Keratinocyte (primary cell): ENCODE measurements at regions not wholly inside any gene's neighbourhood (a gene's known extent, or its start where the extent isn't known, plus 50 kb on each side); places are given as distances from the start of the nearest gene placed in this dataset.

Source experiments
- DNase-seq: peaks from one replicate; pipeline ENCODE4 v3.0.0-alpha.2; 2011; ENCODE audit warnings: low read depth, missing footprints, low spot score
- FAIRE-seq: peaks from 2 replicates; lab custom pipeline; 2011; peaks lifted over from hg19 to GRCh38; lab: Jason Lieb, UNC
- H2AFZ ChIP-seq: 2 replicates; pipeline ENCODE4 v1.6.0; 2012; ENCODE audit warnings: low read length, control low read depth, inconsistent platforms; ENCODE audit not compliant: control insufficient read depth
- H3K27ac ChIP-seq: 2 replicates; pipeline ENCODE4 v1.5.1; 2011; ENCODE audit warnings: low read length; ENCODE audit not compliant: control insufficient read depth, insufficient read depth
- H3K27me3 ChIP-seq: 3 replicates; pipeline ENCODE4 v1.6.0; 2011; ENCODE audit warnings: low read length; ENCODE audit not compliant: control insufficient read depth, insufficient read depth; ENCODE audit errors: extremely low read depth
- H3K36me3 ChIP-seq, 2 experiments: 2 replicates in 1 of 2; 3 replicates in 1 of 2; pipeline ENCODE4 v1.5.1; 2011; ENCODE audit warnings: low read length in 2 of 2, mild to moderate bottlenecking in 1 of 2; ENCODE audit not compliant: control insufficient read depth in 2 of 2, insufficient read depth in 2 of 2; ENCODE audit errors: extremely low read depth in 1 of 2
- H3K4me1 ChIP-seq: 3 replicates; pipeline ENCODE4 v1.5.1; 2011; ENCODE audit warnings: low read length; ENCODE audit not compliant: control insufficient read depth, insufficient read depth; ENCODE audit errors: extremely low read depth
- H3K4me2 ChIP-seq: 3 replicates; pipeline ENCODE4 v1.6.0; 2011; ENCODE audit warnings: low read depth, low read length; ENCODE audit not compliant: control insufficient read depth, insufficient read depth; ENCODE audit errors: extremely low read depth
- H3K4me3 ChIP-seq, 3 experiments: fragments of 200-600 bp in 1 of 3; sonication (generic) in 1 of 3; 2 replicates in 2 of 3; 3 replicates in 1 of 3; pipeline ENCODE4 v1.5.1; 2011 to 2016; ENCODE audit warnings: low read length in 3 of 3, mild to moderate bottlenecking in 3 of 3, control low read depth in 2 of 3, inconsistent platforms in 1 of 3, low read depth in 1 of 3, mixed read lengths in 1 of 3, mixed run types in 1 of 3, moderate library complexity in 1 of 3; ENCODE audit not compliant: control insufficient read depth in 2 of 3, insufficient read depth in 2 of 3; ENCODE audit errors: extremely low read depth in 1 of 3
- H3K79me2 ChIP-seq: 2 replicates; pipeline ENCODE4 v1.6.0; 2012; ENCODE audit warnings: low read length; ENCODE audit not compliant: control insufficient read depth, insufficient read depth
- H3K9ac ChIP-seq: 3 replicates; pipeline ENCODE4 v1.6.0; 2011; ENCODE audit warnings: low read length; ENCODE audit not compliant: control insufficient read depth, insufficient read depth; ENCODE audit errors: extremely low read depth
- H3K9me1 ChIP-seq: 3 replicates; pipeline ENCODE4 v1.6.0; 2011; ENCODE audit warnings: low read length; ENCODE audit not compliant: control insufficient read depth, insufficient read depth; ENCODE audit errors: extremely low read depth
- H3K9me3 ChIP-seq: 2 replicates; pipeline ENCODE4 v1.5.1; 2012; ENCODE audit warnings: low read depth, low read length; ENCODE audit not compliant: control insufficient read depth
- H4K20me1 ChIP-seq: 3 replicates; pipeline ENCODE4 v1.6.0; 2011; ENCODE audit warnings: low read length; ENCODE audit not compliant: control insufficient read depth, insufficient read depth; ENCODE audit errors: extremely low read depth
- CTCF ChIP-seq, 3 experiments: IDR thresholded peaks in 1 of 3; conservative IDR thresholded peaks in 1 of 3; optimal IDR thresholded peaks in 1 of 3; 2 replicates in 2 of 3; 3 replicates in 1 of 3; pipeline versions ENCODE3 to v1.5.1; 2011; ENCODE audit warnings: low read length in 3 of 3, mild to moderate bottlenecking in 3 of 3, moderate library complexity in 2 of 3, control low read depth in 1 of 3, inconsistent platforms in 1 of 3; ENCODE audit not compliant: insufficient read depth in 2 of 3; ENCODE audit errors: extremely low read depth in 1 of 3
- EZH2 ChIP-seq: IDR thresholded peaks from one replicate; pipeline ENCODE4 v1.6.1; 2012; ENCODE audit warnings: inconsistent platforms, mild to moderate bottlenecking, low read length, moderate library complexity
- dilution Hi-C: fragments of 300-500 bp; cut with MboI; formaldehyde crosslinking; loops from one replicate; pipeline ENCODE4 v1.7.0; 2020; ENCODE audit warnings: low sequenced_read_pairs; ENCODE audit not compliant: extremely low pct_ligation_motif_present

GRCh38 chr4:116726523-116726922 lies 358.9 kb downstream of the TRAM1L1 start:
- Histone ChIP-seq H3K4me1 (no peaks in the 10 kb centered on the region), H3K4me3 (no peak overlapping the region), H2AFZ (no peak overlapping the region), H3K79me2 (no peaks in the 10 kb centered on the region), H3K27ac (no peak overlapping the region), H3K27me3 (no peaks in the 10 kb centered on the region), H4K20me1 (no peaks in the 10 kb centered on the region), H3K9me3 (no peaks in the 10 kb centered on the region), H3K9ac (no peak overlapping the region), H3K4me2 (no peak overlapping the region), H3K36me3 (no peaks in the 10 kb centered on the region), H3K9me1 (no peaks in the 10 kb centered on the region)
- DNase-seq (no peak), FAIRE-seq (no peak)
- TF ChIP-seq EZH2 (no peak), CTCF (optimal IDR thresholded peaks at IDR 0.05 in 1 of 3, IDR thresholded peaks at IDR 0.05 in 1 of 3, conservative IDR thresholded peaks at IDR 0.05 in 1 of 3; ENCODE audit: extremely low read depth in 1 of 3, insufficient read depth in 2 of 3, low read length in 3 of 3) (no peak)
- dilution Hi-C loops = no loop called here

- no peaks in the 10 kb centered on the region for H3K9me3 ChIP-seq
- H3K4me1 ChIP-seq = no peaks in the 10 kb centered on the region
- no peak for DNase-seq
- H3K36me3 ChIP-seq = no peaks in the 10 kb centered on the region
- no peak overlapping the region for H3K4me3 ChIP-seq
- H2AFZ ChIP-seq = no peak overlapping the region
- dilution Hi-C loops = no loop called here
- H3K4me2 ChIP-seq = no peak overlapping the region
- H3K27ac ChIP-seq = no peak overlapping the region
- H4K20me1 ChIP-seq = no peaks in the 10 kb centered on the region
- no peaks in the 10 kb centered on the region for H3K27me3 ChIP-seq
- H3K9me1 ChIP-seq = no peaks in the 10 kb centered on the region
- H3K9ac ChIP-seq = no peak overlapping the region
- TF ChIP-seq CTCF (optimal IDR thresholded peaks at IDR 0.05 in 1 of 3, IDR thresholded peaks at IDR 0.05 in 1 of 3, conservative IDR thresholded peaks at IDR 0.05 in 1 of 3; ENCODE audit: extremely low read depth in 1 of 3, insufficient read depth in 2 of 3, low read length in 3 of 3) (no peak), EZH2 (no peak)
- no peak for FAIRE-seq
- no peaks in the 10 kb centered on the region for H3K79me2 ChIP-seq
These were observed 361.1 kb downstream of the TRAM1L1 start for GRCh38 chr4:116724249-116724648.
